ENCODE measurements at regions not wholly inside any gene's neighbourhood (a gene's known extent, or its start where the extent isn't known, plus 50 kb on each side); places are given as distances from the start of the nearest gene placed in this dataset.

- Histone ChIP-seq H3K36me3 (no peaks in the 10 kb centered on the region), H3K9me3 (no peaks in the 10 kb centered on the region), H3K27me3 (no peaks in the 10 kb centered on the region), H3K27ac (no peak overlapping the region), H3K4me3 (no peak overlapping the region), H3K4me1 (no peaks in the 10 kb centered on the region)
- TF ChIP-seq, protein P1, sequence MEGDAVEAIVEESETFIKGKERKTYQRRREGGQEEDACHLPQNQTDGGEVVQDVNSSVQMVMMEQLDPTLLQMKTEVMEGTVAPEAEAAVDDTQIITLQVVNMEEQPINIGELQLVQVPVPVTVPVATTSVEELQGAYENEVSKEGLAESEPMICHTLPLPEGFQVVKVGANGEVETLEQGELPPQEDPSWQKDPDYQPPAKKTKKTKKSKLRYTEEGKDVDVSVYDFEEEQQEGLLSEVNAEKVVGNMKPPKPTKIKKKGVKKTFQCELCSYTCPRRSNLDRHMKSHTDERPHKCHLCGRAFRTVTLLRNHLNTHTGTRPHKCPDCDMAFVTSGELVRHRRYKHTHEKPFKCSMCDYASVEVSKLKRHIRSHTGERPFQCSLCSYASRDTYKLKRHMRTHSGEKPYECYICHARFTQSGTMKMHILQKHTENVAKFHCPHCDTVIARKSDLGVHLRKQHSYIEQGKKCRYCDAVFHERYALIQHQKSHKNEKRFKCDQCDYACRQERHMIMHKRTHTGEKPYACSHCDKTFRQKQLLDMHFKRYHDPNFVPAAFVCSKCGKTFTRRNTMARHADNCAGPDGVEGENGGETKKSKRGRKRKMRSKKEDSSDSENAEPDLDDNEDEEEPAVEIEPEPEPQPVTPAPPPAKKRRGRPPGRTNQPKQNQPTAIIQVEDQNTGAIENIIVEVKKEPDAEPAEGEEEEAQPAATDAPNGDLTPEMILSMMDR (IDR thresholded peaks at IDR 0.05): no peak
- TF ChIP-seq EP300 (IDR thresholded peaks at IDR 0.05) (no peak), POLR2A (IDR thresholded peaks at IDR 0.05) (no peak)
- 50 to 56% methylated on average over 1 of the region's 1 CpG for WGBS, 2 donors
- DNase-seq (ENCODE audit: low spot score in 2 of 2): no peak
Observed at GRCh38 chr18:40216856-40217255, 1738.2 kb upstream of the PIK3C3 start.

- Histone ChIP-seq H3K4me3 (no peak overlapping the region), H3K36me3 (no peaks in the 10 kb centered on the region)
- 86 to 88% methylated on average over 4 of the region's 4 CpGs for WGBS, 2 donors
Observed at GRCh38 chr18:40215979-40216378, 1739.1 kb upstream of the PIK3C3 start.

GRCh38 chr18:40210696-40211095 is 1744.3 kb upstream of the PIK3C3 start:
- no peaks in the 10 kb centered on the region for H3K27me3 ChIP-seq
- no peak for DNase-seq (ENCODE audit: low spot score in 2 of 2)
- TF ChIP-seq EP300 (IDR thresholded peaks at IDR 0.05): no peak
- no peak for TF ChIP-seq POLR2A (IDR thresholded peaks at IDR 0.05)
- no peaks in the 10 kb centered on the region for H3K9me3 ChIP-seq
- H3K27ac ChIP-seq: no peak overlapping the region
- no peak overlapping the region for H3K4me3 ChIP-seq
- no peaks in the 10 kb centered on the region for H3K4me1 ChIP-seq
- 88 to 92% methylated on average over 1 of the region's 1 CpG for WGBS, 2 donors
- H3K36me3 ChIP-seq: no peaks in the 10 kb centered on the region

More at GRCh38 chr18:40215979-40216378, 1739.1 kb upstream of the PIK3C3 start:
- no peaks in the 10 kb centered on the region for H3K4me1 ChIP-seq
- no peaks in the 10 kb centered on the region for H3K9me3 ChIP-seq
- no peak overlapping the region for H3K27ac ChIP-seq
- no peaks in the 10 kb centered on the region for H3K27me3 ChIP-seq
- no peak for DNase-seq (ENCODE audit: low spot score in 2 of 2)
- TF ChIP-seq, protein P1 (IDR thresholded peaks at IDR 0.05): no peak
- TF ChIP-seq EP300 (IDR thresholded peaks at IDR 0.05) (no peak), POLR2A (IDR thresholded peaks at IDR 0.05) (no peak)

DNA sequence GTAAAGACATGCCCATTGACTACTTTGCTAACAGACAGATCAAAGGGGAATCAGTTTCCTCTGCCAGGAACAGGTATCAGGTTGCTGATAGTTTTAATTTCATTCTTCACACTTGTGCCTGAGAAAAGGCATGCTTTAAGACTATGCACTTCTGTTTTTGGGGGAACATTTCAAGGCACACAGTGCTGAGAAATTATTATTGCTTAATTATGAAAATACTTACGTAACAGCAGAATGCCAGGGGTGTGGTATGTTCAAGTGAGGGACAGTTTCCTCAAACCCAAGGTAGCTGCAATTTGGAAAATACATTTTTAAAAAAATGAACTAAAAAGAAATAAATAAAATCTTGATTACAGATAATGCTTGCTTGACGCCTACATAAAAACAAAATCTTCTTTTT is 1746.1 kb upstream of the PIK3C3 start:
- no peak for TF ChIP-seq EP300 (IDR thresholded peaks at IDR 0.05)
- TF ChIP-seq, protein P1 (IDR thresholded peaks at IDR 0.05): no peak
- no peak for TF ChIP-seq POLR2A (IDR thresholded peaks at IDR 0.05)
- DNase-seq (ENCODE audit: low spot score in 2 of 2): no peak
- H3K9me3 ChIP-seq: no peaks in the 10 kb centered on the region
- no peak overlapping the region for H3K27ac ChIP-seq
- H3K36me3 ChIP-seq: no peaks in the 10 kb centered on the region
- H3K27me3 ChIP-seq: no peaks in the 10 kb centered on the region
- no peak overlapping the region for H3K4me3 ChIP-seq
- WGBS, 2 donors: 37 to 94% methylated on average over 2 of the region's 2 CpGs
- no peaks in the 10 kb centered on the region for H3K4me1 ChIP-seq

- DNase-seq (ENCODE audit: low spot score in 2 of 2): no peak
- WGBS, 2 donors: 60 to 65% methylated on average over 3 of the region's 3 CpGs
- Histone ChIP-seq H3K9me3 (no peaks in the 10 kb centered on the region), H3K36me3 (no peaks in the 10 kb centered on the region), H3K27ac (no peak overlapping the region), H3K4me1 (no peaks in the 10 kb centered on the region), H3K4me3 (no peak overlapping the region), H3K27me3 (no peaks in the 10 kb centered on the region)
- TF ChIP-seq POLR2A (IDR thresholded peaks at IDR 0.05): no peak
- TF ChIP-seq, protein P1 (IDR thresholded peaks at IDR 0.05): no peak
- TF ChIP-seq EP300 (IDR thresholded peaks at IDR 0.05): no peak
Observed at GRCh38 chr18:40197711-40198110, 1757.3 kb upstream of the PIK3C3 start.

DNA sequence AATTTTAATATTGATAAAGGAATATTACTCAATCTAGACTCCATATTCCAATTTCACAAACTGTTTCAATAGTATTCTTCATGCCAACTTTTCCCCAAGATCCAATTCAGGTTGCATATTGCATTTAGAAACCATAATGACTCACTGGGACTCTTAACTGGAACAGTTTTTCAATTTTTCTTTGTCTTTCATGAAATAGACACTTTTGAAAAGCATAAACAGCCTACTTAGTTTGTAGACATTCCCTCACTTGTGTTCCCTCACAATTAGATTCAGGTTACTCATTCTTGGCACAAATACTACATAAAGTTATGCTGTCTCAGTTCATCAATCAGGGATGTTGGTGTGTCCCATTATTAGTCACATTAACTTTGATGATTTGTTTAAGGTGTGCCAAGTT is 1768.4 kb upstream of the PIK3C3 start:
- no peak overlapping the region for H3K27ac ChIP-seq
- TF ChIP-seq, protein P1 (IDR thresholded peaks at IDR 0.05): no peak
- no peak for TF ChIP-seq EP300 (IDR thresholded peaks at IDR 0.05)
- no peak for TF ChIP-seq POLR2A (IDR thresholded peaks at IDR 0.05)
- no peaks in the 10 kb centered on the region for H3K27me3 ChIP-seq
- no peak overlapping the region for H3K4me3 ChIP-seq
- no peaks in the 10 kb centered on the region for H3K9me3 ChIP-seq
- H3K4me1 ChIP-seq: no peaks in the 10 kb centered on the region
- H3K36me3 ChIP-seq: no peaks in the 10 kb centered on the region
- no peak for DNase-seq (ENCODE audit: low spot score in 2 of 2)
